HG03025 (cell line): ENCODE measurements at regions not wholly inside any gene's neighbourhood (a gene's known extent, or its start where the extent isn't known, plus 50 kb on each side); places are given as distances from the start of the nearest gene placed in this dataset.

ENCODE experiments used
- ATAC-seq: cut with Tn5 transposase; IDR thresholded peaks from one replicate; pipeline ENCODE4 v1.9.1; 2021; ENCODE audit warnings: mild to moderate bottlenecking, moderate library complexity; ENCODE audit not compliant: unreplicated experiment, low FRiP score

GRCh38 chr4:26162101-26162500 lies 158.7 kb upstream of the RBPJ start:
- no peak for ATAC-seq

GRCh38 chr4:26163425-26164362 lies 157.1 kb upstream of the RBPJ start:
- ATAC-seq = no peak

GRCh38 chr4:26171501-26171900 lies 149.3 kb upstream of the RBPJ start:
- no peak for ATAC-seq

GRCh38 chr4:26171941-26172340 lies 148.9 kb upstream of the RBPJ start:
- ATAC-seq = no peak

DNA sequence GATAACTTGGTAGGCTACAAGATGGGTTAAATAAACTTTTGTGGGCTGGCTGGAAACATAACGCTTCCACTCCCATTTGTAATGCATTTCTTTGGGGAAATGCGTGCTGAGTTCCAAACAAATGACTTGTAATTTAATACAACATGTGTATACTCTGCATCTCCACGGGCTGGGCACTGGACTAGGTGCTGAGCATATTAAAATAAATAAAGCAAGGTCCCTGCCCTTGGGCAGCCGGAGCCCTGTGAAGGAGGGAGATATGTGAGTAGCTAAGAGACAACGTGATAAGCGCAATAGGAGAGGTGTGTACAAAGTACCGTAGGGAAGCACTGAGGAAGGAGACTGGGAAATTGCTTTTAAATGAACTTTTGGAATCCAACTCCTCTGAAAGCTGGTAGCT lies 147.2 kb upstream of the RBPJ start:
- ATAC-seq = no peak

DNA sequence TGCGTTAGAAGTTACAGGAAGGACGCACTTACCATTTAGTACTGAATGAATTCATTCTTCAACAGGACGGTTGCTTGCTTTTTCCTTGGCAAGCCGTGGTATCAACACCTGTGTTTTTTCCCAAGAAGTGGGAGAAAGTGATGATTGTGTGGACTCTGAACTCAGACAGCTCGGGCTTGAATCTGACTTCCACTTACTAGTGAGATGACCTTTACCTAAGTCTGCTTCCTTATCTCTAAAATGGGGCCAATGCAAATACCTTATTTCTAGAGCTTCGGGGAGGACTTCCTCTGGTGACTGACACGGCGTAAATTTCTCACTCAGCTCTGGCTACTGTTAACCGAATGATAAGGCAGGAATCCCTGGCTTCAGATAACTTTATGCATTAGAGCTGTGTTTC lies 146.8 kb upstream of the RBPJ start:
- no peak for ATAC-seq

GRCh38 chr4:26175006-26175786 lies 145.6 kb upstream of the RBPJ start:
- no peak for ATAC-seq

DNA sequence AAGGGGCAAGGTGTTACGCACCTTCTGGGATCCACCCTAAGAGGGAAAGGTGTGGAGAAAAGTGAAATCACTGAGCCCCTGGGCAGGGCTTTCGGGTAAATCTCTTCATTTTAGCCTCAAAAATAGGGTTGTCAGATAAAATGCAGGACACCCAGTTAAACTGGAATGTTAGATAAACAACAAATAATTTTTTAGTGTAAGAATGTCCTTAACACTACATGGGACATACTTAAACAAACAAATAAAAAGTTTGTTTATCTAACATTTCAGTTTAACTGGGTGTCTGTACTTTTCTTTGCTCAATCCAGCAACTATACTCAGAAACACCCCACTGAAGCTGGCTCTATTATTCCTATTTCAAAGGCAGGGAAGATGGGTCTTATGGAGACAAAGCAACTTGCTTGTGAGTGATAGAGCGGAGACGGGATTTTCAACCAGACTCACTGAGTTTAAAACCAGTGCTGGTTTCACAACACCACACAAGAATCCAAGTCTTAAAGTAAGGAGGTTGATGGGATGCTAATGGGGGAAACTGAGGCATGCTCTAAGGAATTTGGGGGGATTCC lies 144.8 kb upstream of the RBPJ start:
- ATAC-seq = no peak

DNA sequence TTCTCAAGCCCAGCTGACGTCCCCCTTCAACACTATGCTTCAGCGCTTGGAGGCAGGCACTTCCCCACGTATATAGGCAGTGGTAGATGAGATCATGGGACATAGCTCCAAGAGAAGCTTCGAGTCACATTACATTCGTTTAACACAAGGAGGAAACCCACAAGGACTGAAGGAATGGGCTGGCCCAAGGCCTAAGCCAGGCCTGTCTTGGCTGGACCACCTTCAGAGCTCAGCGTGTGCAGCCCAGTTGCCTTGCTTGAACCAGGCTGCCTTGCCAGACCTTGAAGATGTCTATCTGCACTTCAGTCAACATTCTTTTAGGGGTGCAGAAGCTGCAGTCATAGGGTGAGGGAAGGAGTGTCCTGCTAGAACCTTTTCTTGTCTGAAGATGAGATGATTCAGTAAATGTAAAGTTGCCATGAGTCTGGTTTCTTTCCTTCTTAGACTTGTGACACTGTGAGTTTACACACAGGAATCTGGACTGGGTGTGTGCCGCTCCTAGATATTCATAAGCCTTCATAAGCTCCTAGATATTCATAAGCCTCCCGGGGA lies 144.1 kb upstream of the RBPJ start:
- no peak for ATAC-seq

DNA sequence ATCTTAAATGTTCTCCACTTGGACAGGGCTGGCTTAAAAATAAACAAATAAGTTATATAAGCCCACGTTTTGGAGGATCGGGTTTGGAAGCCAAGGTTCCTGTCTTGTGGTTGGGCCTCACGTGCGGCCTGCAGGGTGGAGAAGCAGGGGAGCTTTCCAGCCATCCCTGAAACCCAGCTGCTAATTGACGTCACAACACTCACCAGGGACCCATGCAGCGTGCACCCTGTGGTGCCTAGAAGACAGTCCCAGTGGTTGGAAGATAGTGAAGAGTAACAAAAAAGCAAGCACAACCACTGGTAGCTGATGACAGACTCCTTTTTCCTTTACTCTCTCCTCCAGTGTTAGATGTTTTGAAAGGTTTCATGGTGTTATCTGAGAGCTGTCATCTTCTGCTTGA lies 142.0 kb upstream of the RBPJ start:
- no peak for ATAC-seq

DNA sequence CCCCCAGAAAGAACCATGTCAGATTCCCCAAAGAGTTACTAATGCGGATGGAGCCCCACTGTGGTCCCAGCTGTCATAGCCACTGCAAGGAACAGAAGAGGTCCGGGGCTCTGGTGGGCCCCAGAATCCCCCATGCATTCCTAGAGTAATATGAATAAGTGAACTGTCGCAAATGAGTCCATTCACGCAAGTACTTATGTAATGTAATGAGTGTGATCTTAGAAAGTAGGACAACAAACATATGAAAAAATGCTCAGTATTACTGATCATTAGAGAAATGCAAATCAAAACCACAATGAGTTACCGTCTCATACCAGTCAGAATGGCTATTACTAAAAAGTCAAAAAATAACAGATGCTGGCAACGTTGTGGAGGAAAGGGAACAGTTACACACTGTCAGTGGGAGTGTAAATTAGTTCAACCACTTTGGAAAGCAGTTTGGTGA lies 141.5 kb upstream of the RBPJ start:
- ATAC-seq = peak; percentile 58

- ATAC-seq = no peak
Observed at GRCh38 chr4:26181616-26182015, 139.2 kb upstream of the RBPJ start.

GRCh38 chr4:26183017-26183416 lies 137.8 kb upstream of the RBPJ start:
- no peak for ATAC-seq

GRCh38 chr4:26185436-26185835 lies 135.4 kb upstream of the RBPJ start:
- no peak for ATAC-seq

DNA sequence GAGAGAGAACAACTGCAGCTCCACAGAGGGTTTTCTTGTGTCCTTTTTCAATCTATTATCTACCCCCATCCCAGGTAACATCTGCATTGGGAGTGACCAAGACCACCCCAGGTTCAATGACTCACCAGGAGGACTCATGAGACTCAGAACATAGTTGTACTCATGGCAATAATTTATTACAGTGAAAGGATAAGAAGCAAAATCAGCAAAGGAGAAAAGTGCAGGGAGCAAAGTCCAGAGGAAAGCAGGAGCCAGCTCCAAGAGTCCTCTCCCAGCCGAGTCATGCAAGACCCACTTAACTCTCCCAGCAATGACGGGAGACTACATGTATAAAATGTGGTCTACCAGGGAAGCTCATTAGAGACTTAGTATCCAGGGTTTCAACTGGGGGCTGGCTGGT lies 129.5 kb upstream of the RBPJ start:
- ATAC-seq = no peak

- no peak for ATAC-seq
Observed at GRCh38 chr4:26192899-26193869, 127.6 kb upstream of the RBPJ start.

DNA sequence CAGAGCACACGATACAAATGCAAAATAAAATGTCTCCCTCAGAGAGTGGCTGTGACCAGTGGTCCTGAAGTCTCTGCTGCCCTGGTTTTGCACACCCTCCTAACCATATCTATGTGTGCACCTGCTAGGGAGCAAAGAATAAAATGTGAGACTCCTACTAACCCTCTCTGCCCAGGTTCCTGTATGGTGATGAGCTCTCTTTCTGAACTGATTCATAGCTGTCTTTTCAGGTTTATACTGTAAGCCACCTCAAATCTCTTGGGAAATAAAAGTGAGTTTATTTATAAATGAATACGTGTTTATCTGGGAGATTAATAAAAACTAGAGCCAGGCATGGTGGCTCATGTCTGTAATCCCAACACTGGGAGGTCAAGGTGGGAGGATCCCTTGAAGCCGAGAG lies 126.0 kb upstream of the RBPJ start:
- ATAC-seq = no peak

DNA sequence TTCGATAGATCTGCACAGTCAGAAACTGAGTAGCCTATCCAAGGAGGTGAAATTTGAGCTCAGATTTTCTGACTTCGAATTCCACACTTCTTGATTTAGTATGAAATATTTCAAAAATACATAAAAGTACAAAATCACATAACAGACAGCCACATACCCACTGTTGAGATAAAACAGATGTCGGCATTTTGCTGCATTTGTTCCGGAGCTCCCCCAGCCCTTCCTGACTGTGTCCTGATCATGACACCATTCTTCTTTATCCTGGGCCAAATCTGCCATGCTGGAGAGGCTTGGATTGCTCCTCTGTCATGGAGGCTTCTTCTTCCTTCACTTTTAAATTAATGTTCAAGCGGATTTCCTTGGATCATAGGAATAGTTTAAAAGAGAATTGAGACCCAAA lies 124.2 kb upstream of the RBPJ start:
- ATAC-seq = no peak

GRCh38 chr4:26197018-26197779 lies 123.6 kb upstream of the RBPJ start:
- ATAC-seq = peak; percentile 80
